ENCODE measurements at regions not wholly inside any gene's neighbourhood (a gene's known extent, or its start where the extent isn't known, plus 50 kb on each side); places are given as distances from the start of the nearest gene placed in this dataset.

GRCh38 chr5:86760661-86761060, 142.9 kb downstream of the COX7C start:
- no peak for TF ChIP-seq POLR2AphosphoS5 (IDR thresholded peaks at IDR 0.05; ENCODE audit: low read depth, low read length)
- TF ChIP-seq, protein P1, sequence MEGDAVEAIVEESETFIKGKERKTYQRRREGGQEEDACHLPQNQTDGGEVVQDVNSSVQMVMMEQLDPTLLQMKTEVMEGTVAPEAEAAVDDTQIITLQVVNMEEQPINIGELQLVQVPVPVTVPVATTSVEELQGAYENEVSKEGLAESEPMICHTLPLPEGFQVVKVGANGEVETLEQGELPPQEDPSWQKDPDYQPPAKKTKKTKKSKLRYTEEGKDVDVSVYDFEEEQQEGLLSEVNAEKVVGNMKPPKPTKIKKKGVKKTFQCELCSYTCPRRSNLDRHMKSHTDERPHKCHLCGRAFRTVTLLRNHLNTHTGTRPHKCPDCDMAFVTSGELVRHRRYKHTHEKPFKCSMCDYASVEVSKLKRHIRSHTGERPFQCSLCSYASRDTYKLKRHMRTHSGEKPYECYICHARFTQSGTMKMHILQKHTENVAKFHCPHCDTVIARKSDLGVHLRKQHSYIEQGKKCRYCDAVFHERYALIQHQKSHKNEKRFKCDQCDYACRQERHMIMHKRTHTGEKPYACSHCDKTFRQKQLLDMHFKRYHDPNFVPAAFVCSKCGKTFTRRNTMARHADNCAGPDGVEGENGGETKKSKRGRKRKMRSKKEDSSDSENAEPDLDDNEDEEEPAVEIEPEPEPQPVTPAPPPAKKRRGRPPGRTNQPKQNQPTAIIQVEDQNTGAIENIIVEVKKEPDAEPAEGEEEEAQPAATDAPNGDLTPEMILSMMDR (IDR thresholded peaks at IDR 0.05), result no peak
- no peak for TF ChIP-seq REST (IDR thresholded peaks at IDR 0.05; ENCODE audit: insufficient read depth in 1 of 2, low read depth in 2 of 2, low read length in 1 of 2)
- TF ChIP-seq SIN3A (IDR thresholded peaks at IDR 0.05; ENCODE audit: borderline replicate concordance, insufficient read depth, low read depth, low read length), result no peak
